ENCODE measurements at regions not wholly inside any gene's neighbourhood (a gene's known extent, or its start where the extent isn't known, plus 50 kb on each side); places are given as distances from the start of the nearest gene placed in this dataset.

DNA sequence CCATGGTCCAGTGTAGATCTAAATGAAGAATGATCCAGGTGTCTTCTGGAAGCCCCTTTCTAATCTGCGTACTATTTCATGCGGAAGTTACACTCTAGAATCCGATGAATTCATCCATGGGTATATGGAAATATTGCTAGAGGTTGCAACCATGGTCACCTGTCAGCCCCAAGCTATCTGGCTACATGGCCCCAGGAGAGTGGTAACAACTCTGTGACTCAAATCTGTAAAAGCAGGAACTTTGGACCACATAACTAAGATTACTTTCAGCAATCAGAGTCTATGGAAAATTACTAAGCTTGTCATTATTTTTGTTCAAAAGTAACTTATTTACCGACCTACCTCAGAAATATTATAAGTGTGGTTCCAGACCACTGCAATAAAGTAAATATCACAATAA lies 150.6 kb upstream of the MED14 start:
- no peak overlapping the region for H2AFZ ChIP-seq (ENCODE audit: insufficient read depth, low read depth, low read length, poor library complexity, severe bottlenecking)
- no peak overlapping the region for H3K27ac ChIP-seq (ENCODE audit: low read depth in 1 of 2, low read length in 2 of 2)
- H3K79me2 ChIP-seq (ENCODE audit: insufficient read depth, low read length) = no peaks in the 10 kb centered on the region
- Mint-ChIP-seq H3K4me3 (no peak overlapping the region), H3K27ac (no peak overlapping the region), H3K9me3 (no peaks in the 10 kb centered on the region), H3K4me1 (no peaks in the 10 kb centered on the region), H3K27me3 (ENCODE audit: low read depth in 3 of 3) (peaks cover 0 to 9% (median 0%) of the 10 kb centered on the region in 3 donors), H3K36me3 (no peaks in the 10 kb centered on the region)
- H4K20me1 ChIP-seq (ENCODE audit: insufficient read depth, low read length) = no peaks in the 10 kb centered on the region
- no peaks in the 10 kb centered on the region for H3K9me3 ChIP-seq (replicated peaks in 1 of 2; ENCODE audit: control insufficient read depth in 1 of 2, insufficient read depth in 1 of 2, low read length in 2 of 2)
- no CpG with 5 or more reads among the region's 4 CpGs for WGBS (ENCODE audit: insufficient coverage)
- no peak overlapping the region for H3K9ac ChIP-seq (ENCODE audit: insufficient read depth, low read length, poor library complexity, severe bottlenecking)
- H3K4me2 ChIP-seq (replicated peaks; ENCODE audit: extremely low read depth, low read length, poor library complexity, severe bottlenecking) = no peak overlapping the region
- no peak for DNase-seq
- peaks cover 0 to 7% of the 10 kb centered on the region in 2 donors for H3K27me3 ChIP-seq (ENCODE audit: control insufficient read depth in 2 of 2, insufficient read depth in 2 of 2, low read length in 2 of 2)
- H3K36me3 ChIP-seq (replicated peaks in 1 of 2; ENCODE audit: control insufficient read depth in 1 of 2, insufficient read depth in 2 of 2, low read length in 2 of 2) = no peaks in the 10 kb centered on the region
- intact Hi-C loops (cut with micrococcal nuclease) = no loop called here
- TF ChIP-seq, protein P1, sequence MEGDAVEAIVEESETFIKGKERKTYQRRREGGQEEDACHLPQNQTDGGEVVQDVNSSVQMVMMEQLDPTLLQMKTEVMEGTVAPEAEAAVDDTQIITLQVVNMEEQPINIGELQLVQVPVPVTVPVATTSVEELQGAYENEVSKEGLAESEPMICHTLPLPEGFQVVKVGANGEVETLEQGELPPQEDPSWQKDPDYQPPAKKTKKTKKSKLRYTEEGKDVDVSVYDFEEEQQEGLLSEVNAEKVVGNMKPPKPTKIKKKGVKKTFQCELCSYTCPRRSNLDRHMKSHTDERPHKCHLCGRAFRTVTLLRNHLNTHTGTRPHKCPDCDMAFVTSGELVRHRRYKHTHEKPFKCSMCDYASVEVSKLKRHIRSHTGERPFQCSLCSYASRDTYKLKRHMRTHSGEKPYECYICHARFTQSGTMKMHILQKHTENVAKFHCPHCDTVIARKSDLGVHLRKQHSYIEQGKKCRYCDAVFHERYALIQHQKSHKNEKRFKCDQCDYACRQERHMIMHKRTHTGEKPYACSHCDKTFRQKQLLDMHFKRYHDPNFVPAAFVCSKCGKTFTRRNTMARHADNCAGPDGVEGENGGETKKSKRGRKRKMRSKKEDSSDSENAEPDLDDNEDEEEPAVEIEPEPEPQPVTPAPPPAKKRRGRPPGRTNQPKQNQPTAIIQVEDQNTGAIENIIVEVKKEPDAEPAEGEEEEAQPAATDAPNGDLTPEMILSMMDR (IDR thresholded peaks at IDR 0.05) = no peak
- H3K4me3 ChIP-seq (replicated peaks in 1 of 3; ENCODE audit: low read depth in 2 of 3, low read length in 3 of 3) = no peak overlapping the region
- no peaks in the 10 kb centered on the region for H3K4me1 ChIP-seq (ENCODE audit: control insufficient read depth in 1 of 2, insufficient read depth in 2 of 2, low read length in 2 of 2)

DNA sequence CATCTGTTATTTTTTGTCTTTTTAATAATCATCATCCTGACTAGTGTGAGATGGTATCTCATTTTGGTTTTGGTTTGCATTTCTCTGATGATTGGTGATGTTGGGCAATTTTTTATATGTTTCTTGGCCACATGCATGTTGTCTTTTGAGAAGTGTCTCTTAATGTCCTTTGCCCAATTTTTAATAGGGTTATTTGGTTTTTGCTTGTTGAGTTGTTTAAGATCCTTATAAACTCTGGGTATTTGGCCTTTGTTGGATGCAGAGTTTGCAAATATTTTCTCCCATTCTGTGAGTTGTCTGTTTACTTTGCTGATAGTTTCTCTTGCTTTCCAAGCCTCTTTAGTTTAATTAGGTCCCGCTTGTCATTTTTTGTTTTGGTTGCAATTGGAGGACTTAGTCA lies 152.1 kb upstream of the MED14 start:
- H3K4me1 Mint-ChIP-seq = no peaks in the 10 kb centered on the region
- Histone ChIP-seq H3K4me3 (replicated peaks in 1 of 3; ENCODE audit: low read depth in 2 of 3, low read length in 3 of 3) (no peak overlapping the region), H3K4me2 (replicated peaks; ENCODE audit: extremely low read depth, low read length, poor library complexity, severe bottlenecking) (no peak overlapping the region), H3K27ac (ENCODE audit: low read depth in 1 of 2, low read length in 2 of 2) (no peak overlapping the region), H4K20me1 (ENCODE audit: insufficient read depth, low read length) (no peaks in the 10 kb centered on the region), H2AFZ (ENCODE audit: insufficient read depth, low read depth, low read length, poor library complexity, severe bottlenecking) (no peak overlapping the region), H3K36me3 (replicated peaks in 1 of 2; ENCODE audit: control insufficient read depth in 1 of 2, insufficient read depth in 2 of 2, low read length in 2 of 2) (no peaks in the 10 kb centered on the region), H3K9ac (ENCODE audit: insufficient read depth, low read length, poor library complexity, severe bottlenecking) (no peak overlapping the region), H3K27me3 (ENCODE audit: control insufficient read depth in 2 of 2, insufficient read depth in 2 of 2, low read length in 2 of 2) (peaks cover 0 to 7% of the 10 kb centered on the region in 2 donors), H3K9me3 (replicated peaks in 1 of 2; ENCODE audit: control insufficient read depth in 1 of 2, insufficient read depth in 1 of 2, low read length in 2 of 2) (peaks cover 0 to 8% of the 10 kb centered on the region in 2 donors), H3K79me2 (ENCODE audit: insufficient read depth, low read length) (no peaks in the 10 kb centered on the region), H3K4me1 (ENCODE audit: control insufficient read depth in 1 of 2, insufficient read depth in 2 of 2, low read length in 2 of 2) (no peaks in the 10 kb centered on the region)
- TF ChIP-seq, protein P1 (IDR thresholded peaks at IDR 0.05) = no peak
- peaks cover 0 to 13% (median 0%) of the 10 kb centered on the region in 3 donors for H3K27me3 Mint-ChIP-seq (ENCODE audit: low read depth in 3 of 3)
- no CpG with 5 or more reads among the region's 1 CpG for WGBS (ENCODE audit: insufficient coverage)
- peaks cover 0 to 10% (median 8%) of the 10 kb centered on the region in 7 donors for H3K9me3 Mint-ChIP-seq
- no peak for DNase-seq
- intact Hi-C loops (cut with micrococcal nuclease) = no loop called here
- no peaks in the 10 kb centered on the region for H3K36me3 Mint-ChIP-seq
- H3K4me3 Mint-ChIP-seq = no peak overlapping the region
- no peak overlapping the region for H3K27ac Mint-ChIP-seq
